ENCODE measurements at regions not wholly inside any gene's neighbourhood (a gene's known extent, or its start where the extent isn't known, plus 50 kb on each side); places are given as distances from the start of the nearest gene placed in this dataset.

- no peak for ATAC-seq
- H3K36me3 ChIP-seq (ENCODE audit: low read depth) = no peaks in the 10 kb centered on the region
- intact Hi-C loops (cut with DNase I, micrococcal nuclease) = no loop called here
- DNase-seq = no peak
- H3K9me3 ChIP-seq = peaks cover 35% of the 10 kb centered on the region
- no peaks in the 10 kb centered on the region for H3K4me1 ChIP-seq (ENCODE audit: low read depth)
- TF ChIP-seq CTCF (IDR thresholded peaks at IDR 0.05) = no peak
- H3K4me3 ChIP-seq = no peak overlapping the region
These were observed 54.9 kb upstream of the NAMPT start for GRCh38 chr7:106339513-106340246.

GRCh38 chr7:106337754-106338153 is 53.0 kb upstream of the NAMPT start:
- H3K36me3 ChIP-seq (ENCODE audit: low read depth) = no peaks in the 10 kb centered on the region
- intact Hi-C loops (cut with DNase I, micrococcal nuclease) = no loop called here
- H3K4me1 ChIP-seq (ENCODE audit: low read depth) = no peaks in the 10 kb centered on the region
- ATAC-seq (no peak), DNase-seq (no peak)
- no peak overlapping the region for H3K4me3 ChIP-seq
- peaks cover 30% of the 10 kb centered on the region for H3K9me3 ChIP-seq
- no peak for TF ChIP-seq CTCF (IDR thresholded peaks at IDR 0.05)

- TF ChIP-seq CTCF (IDR thresholded peaks at IDR 0.05) = no peak
- DNase-seq (no peak), ATAC-seq (no peak)
- Histone ChIP-seq H3K4me3 (no peak overlapping the region), H3K4me1 (ENCODE audit: low read depth) (no peaks in the 10 kb centered on the region), H3K36me3 (ENCODE audit: low read depth) (no peaks in the 10 kb centered on the region), H3K9me3 (peaks cover 16% of the 10 kb centered on the region)
- intact Hi-C loops (cut with DNase I, micrococcal nuclease) = no loop called here
These were observed 51.0 kb upstream of the NAMPT start for GRCh38 chr7:106335814-106336213.
